AG04450 (cell line): ENCODE measurements at regions not wholly inside any gene's neighbourhood (a gene's known extent, or its start where the extent isn't known, plus 50 kb on each side); places are given as distances from the start of the nearest gene placed in this dataset.

ENCODE experiments used
- CTCF ChIA-PET: fragments of 300-600, 350-600 bp; formaldehyde crosslinking; extraction: SDS; loops from one replicate; lab custom pipeline; 2022; ENCODE audit warnings: antibody characterized with exemption, inconsistent platforms; lab: Charles Lee
- POLR2A ChIA-PET: fragments of 350-600 bp; formaldehyde crosslinking; extraction: SDS; loops from one replicate; lab custom pipeline; 2021; ENCODE audit warnings: antibody characterized with exemption, inconsistent platforms; lab: Yijun Ruan, JAX
- DNase-seq: peaks from one replicate; pipeline ENCODE4 v3.0.0-alpha.2; 2011; ENCODE audit warnings: low read depth, low spot score
- H3K27ac ChIP-seq: one replicate; pipeline ENCODE4 v1.5.1; 2012; ENCODE audit warnings: low read depth, low read length, control low read depth
- H3K27me3 ChIP-seq: one replicate; pipeline ENCODE4 v1.6.0; 2012; ENCODE audit warnings: low read length; ENCODE audit not compliant: control insufficient read depth, insufficient read depth
- H3K4me3 ChIP-seq: 2 replicates; pipeline ENCODE4 v1.5.1; 2011; ENCODE audit warnings: mild to moderate bottlenecking, low read depth, low read length, control low read depth
- H3K9me3 ChIP-seq: 2 replicates; pipeline ENCODE4 v1.5.1; 2012; ENCODE audit warnings: low read length; ENCODE audit not compliant: control insufficient read depth, insufficient read depth
- CTCF ChIP-seq: IDR thresholded peaks from 2 replicates; pipeline ENCODE4 v1.5.1; 2011; ENCODE audit warnings: low read depth, low read length, control low read depth, inconsistent platforms

DNA sequence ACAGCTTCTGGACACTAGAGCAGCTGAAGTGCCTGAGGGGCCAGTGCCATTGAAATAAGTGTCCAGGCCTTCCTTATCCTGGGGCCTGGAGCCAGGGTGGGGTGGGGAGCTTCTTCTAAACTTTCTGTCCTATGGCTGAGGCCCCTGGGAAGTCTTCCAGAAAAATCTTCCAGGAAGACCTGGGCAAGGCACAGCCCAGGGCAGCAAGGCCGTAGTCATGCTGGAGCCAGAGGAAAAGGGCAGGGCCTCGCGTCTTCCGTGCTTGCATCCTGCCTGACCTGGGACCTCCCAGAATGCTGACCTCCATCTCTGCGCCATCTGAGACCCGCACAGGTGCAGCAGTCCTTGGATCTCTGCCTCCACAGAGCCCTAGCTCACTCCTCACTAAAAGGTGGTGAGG lies 96.7 kb upstream of the SLC44A3 start:
- no peaks in the 10 kb centered on the region for H3K27me3 ChIP-seq
- no peak overlapping the region for H3K4me3 ChIP-seq
- H3K27ac ChIP-seq: no peak overlapping the region
- TF ChIP-seq CTCF: no peak
- CTCF ChIA-PET: interaction anchor here (0.6 to 1.1 kb wide), 2 partner anchors 13 to 227 kb away, joined by 3 read pairs; no protein-coding TSS in a partner anchor
- H3K9me3 ChIP-seq: peaks cover 2% of the 10 kb centered on the region; the same call in 1 of the 2 replicates
- POLR2A ChIA-PET: interaction anchor here (1.7 kb wide), 1 partner anchor 9 kb away, joined by 6 read pairs; no protein-coding TSS in a partner anchor
- DNase-seq: no peak

DNA sequence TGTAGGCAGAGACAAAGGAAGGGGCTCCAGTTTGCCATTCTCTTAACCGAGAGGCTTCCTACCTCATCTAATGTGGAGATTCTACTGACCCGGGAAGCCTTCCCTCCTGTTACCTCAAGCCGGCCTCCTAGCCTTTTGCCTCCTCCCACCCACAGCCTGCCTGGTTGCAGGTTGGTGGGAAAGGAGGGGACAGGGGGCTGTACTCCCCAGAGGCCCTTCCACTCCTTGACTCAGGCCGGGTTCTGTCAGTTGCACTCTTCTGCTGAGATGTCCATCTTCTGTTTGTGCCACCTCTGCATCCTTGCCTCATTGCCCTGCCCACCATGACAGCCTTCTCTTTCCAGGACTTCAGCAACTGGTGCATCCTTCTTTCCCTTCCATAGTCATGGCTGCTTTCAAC lies 98.0 kb upstream of the SLC44A3 start:
- POLR2A ChIA-PET: no interaction called here
- no peak for TF ChIP-seq CTCF
- Histone ChIP-seq H3K27ac (no peak overlapping the region), H3K9me3 (peaks cover 2% of the 10 kb centered on the region), H3K27me3 (no peaks in the 10 kb centered on the region), H3K4me3 (no peak overlapping the region)
- DNase-seq: no peak
- CTCF ChIA-PET: no interaction called here

DNA sequence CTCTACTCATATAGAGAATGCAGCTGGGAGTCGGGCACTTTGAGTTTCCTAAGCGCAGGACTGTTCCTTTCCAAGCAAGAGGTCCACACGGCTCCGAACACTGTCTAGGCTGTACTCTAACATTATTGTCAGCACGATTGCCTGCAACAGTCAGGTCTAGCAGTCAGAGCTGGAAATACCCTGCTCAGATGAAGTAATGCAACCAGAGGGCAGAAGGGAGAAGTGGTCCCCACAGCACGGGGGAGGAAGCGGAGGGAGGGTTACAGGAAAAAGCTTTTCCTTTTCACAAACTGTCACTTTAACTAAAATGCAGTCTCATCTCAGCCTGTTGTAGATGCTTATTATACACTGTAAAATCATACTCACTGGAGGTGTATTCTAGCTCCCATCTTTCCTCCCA lies 98.9 kb upstream of the SLC44A3 start:
- ChIA-PET POLR2A (no interaction called here), CTCF (no interaction called here)
- Histone ChIP-seq H3K27ac (no peak overlapping the region), H3K27me3 (no peaks in the 10 kb centered on the region), H3K9me3 (peaks cover 2% of the 10 kb centered on the region), H3K4me3 (no peak overlapping the region)
- no peak for DNase-seq
- TF ChIP-seq CTCF: no peak

GRCh38 chr1:94719926-94720793 lies 100.0 kb upstream of the SLC44A3 start:
- Histone ChIP-seq H3K4me3 (no peak overlapping the region), H3K9me3 (peaks cover 2% of the 10 kb centered on the region), H3K27me3 (no peaks in the 10 kb centered on the region), H3K27ac (no peak overlapping the region)
- DNase-seq: no peak
- CTCF ChIA-PET: interaction anchor here (0.7 kb wide), 1 partner anchor 239 kb away, joined by 3 read pairs; no protein-coding TSS in a partner anchor
- POLR2A ChIA-PET: no interaction called here
- no peak for TF ChIP-seq CTCF

GRCh38 chr1:94716965-94717364 lies 103.2 kb upstream of the SLC44A3 start:
- Histone ChIP-seq H3K27me3 (no peaks in the 10 kb centered on the region), H3K9me3 (no peaks in the 10 kb centered on the region; the same call in 1 of the 2 replicates), H3K27ac (no peak overlapping the region), H3K4me3 (no peak overlapping the region)
- POLR2A ChIA-PET: interaction anchor here (1.1 kb wide), 1 partner anchor 175 kb away, joined by 3 read pairs; the partner anchor contains the start of gene F3
- CTCF ChIA-PET: no interaction called here
- DNase-seq: no peak
- TF ChIP-seq CTCF: no peak
